ENCODE measurements at regions not wholly inside any gene's neighbourhood (a gene's known extent, or its start where the extent isn't known, plus 50 kb on each side); places are given as distances from the start of the nearest gene placed in this dataset.
"Not testable (repeated sequence)": the region's sequence is repeated elsewhere in the genome, so short reads cannot be mapped to it uniquely, and the experiment has no call there.

- no peak for DNase-seq
Measured at GRCh38 chr1:213324859-213325258, 273.8 kb downstream of the RPS6KC1 start.

DNA sequence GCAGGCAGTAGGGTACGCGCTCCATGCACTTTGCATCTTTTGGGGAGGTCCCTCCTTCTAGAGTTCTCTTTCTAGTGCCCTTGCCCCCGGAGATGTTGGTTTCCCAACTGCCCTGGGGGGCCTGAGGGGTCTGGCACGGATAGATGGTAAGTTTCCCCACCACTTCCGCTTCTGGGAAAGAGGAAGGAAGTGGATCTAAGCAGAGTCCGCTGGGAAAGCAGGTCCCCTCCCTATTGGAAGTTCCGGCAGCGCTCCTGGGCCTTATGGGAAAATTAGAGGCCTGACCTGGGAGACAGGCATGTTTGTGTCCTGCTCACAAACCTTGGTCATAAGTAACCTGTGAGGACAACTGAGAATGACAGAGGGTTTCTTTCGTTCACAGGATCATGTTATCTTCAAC is 274.4 kb downstream of the RPS6KC1 start:
- DNase-seq: no peak

DNA sequence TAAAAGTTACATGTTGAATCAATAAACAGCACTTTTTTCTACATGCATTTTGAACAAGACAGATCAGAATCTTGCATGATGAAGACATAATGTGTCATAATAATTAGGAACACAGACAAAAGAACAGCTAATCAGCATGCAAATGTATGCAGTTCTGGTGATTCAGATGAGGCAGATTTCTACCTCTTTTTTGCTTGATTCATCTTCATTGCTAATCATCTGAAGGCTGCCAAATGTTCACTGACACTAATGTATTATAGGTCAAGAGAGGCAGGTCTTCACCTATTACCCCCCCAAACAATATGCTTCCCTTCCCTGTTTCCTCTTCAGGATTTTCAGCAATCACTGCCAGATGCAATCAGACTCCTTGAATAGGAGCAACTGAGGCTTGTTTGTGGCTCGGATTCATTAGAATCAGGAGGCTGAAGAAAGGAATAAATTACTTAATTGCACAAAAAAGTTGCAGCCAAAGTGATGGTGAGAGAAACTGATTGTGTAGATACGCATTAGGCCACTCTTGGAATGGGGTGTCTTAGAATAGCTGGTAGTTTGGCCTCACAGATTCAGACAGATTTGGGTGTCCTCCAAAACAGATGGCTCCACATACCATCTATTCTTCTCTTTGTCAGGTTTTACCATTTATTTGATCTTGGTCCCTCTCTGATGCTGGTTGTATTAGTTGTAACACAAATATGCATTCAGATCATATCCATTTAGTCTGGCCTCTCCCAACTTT is 275.4 kb downstream of the RPS6KC1 start:
- no peak for DNase-seq

GRCh38 chr1:213327017-213327667 is 276.1 kb downstream of the RPS6KC1 start:
- no peak for DNase-seq

DNA sequence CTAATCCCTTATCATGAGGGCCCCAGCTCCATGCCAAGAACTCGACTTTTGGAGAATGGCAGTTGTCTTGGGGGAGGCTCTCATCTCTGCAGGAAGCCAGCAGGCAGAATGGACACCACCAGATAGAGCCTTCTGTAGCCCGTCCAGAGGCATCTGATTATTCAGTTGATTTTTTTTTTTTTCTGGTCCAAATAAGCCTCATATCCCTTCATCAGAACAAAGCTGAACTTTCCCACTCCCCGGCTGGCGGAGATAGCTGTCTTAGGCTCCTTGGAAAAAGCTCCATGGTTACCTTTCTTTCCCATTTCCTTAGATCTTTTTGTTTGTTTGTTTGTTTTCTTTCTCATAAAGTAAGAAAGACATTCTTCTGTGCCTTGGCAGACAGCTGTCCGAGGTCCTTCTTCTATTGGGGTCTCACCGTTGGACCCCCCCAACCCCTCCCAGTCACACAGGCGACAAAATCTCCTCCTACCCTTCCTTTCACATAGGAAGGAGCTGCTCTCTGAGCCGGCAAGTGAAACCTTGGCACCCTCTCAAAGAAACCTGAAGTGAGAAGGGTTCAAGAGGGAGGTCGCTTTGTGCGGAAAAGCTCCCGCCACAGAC is 278.5 kb downstream of the RPS6KC1 start:
- DNase-seq: no peak

GRCh38 chr1:213330281-213330680 is 279.2 kb downstream of the RPS6KC1 start:
- no peak for DNase-seq

DNA sequence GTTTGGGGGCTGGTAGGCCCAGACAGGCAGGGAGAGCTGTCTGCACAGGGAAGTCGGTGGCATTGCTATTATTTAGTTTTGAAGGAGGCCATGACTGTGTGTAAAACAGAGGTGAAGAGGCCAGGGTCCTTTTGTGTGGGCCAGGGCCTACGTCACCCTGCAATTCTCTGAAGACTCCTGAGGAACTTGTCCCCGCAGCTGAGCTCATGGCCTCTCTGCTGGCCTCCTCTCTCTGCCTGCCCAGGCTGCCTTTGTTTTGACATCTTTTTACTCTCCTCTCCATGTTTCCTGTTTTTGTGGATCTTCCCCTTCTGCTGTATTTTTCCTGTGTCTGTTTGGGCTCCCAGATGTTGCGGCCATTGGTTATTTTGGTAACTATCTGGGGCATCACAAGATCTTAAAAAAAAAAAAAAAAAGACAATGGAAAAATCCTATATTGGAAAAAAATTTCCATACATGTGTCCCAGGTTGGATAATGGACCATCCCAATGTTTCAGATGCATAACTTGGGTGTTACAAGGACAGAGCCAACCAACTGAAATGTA is 280.7 kb downstream of the RPS6KC1 start:
- no peak for DNase-seq

- DNase-seq: no peak
Measured at GRCh38 chr1:213332491-213332890, 281.4 kb downstream of the RPS6KC1 start.

- DNase-seq: no peak
Measured at GRCh38 chr1:213333121-213333520, 282.1 kb downstream of the RPS6KC1 start.

- DNase-seq: no peak
Measured at GRCh38 chr1:213335084-213335483, 284.0 kb downstream of the RPS6KC1 start.

GRCh38 chr1:213337025-213337678 is 286.1 kb downstream of the RPS6KC1 start:
- DNase-seq: no peak

- DNase-seq: no peak
Measured at GRCh38 chr1:213340593-213340992, 289.6 kb downstream of the RPS6KC1 start.

GRCh38 chr1:213345621-213346020 is 294.6 kb downstream of the RPS6KC1 start:
- no peak for DNase-seq

DNA sequence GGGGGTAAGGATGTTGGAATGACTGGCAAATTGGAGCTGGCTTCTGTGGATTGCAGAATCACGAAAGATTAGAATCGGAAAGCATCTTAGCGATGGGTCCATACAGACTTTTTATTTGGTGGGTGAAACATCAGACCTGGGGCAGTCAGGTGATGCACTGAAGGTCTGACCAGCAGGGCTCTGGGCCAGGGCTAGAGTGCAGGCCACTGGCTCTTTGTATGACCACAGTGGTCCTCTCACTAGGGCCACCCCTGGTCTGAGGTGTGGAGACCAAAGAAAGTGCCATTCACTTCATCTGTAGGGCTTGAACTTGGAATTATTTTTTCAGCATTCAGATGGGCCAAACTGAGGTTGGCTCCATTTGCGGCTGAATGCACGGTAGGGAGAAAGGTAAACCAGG is 306.4 kb downstream of the RPS6KC1 start:
- DNase-seq: no peak

GRCh38 chr1:213358368-213358767 is 307.3 kb downstream of the RPS6KC1 start:
- DNase-seq: not testable (repeated sequence)

DNA sequence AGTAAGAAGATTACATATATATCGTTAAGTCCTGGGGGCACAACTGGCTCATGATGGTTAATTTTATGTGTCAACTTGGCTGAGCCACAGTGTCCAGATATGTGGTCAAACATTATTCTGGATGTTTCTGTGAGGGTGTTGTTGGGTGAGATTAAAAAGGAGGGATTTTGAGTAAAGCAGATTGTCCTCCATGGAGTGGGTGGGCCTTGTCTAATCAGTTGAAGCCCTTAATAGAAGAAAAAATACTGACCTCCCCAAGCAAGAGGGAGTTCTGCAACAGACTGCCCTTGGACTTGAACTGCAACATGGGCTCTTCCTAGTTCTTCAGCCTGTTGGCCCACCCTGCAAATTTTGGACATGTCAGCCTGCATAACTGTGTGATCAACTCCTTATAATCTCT is 311.6 kb downstream of the RPS6KC1 start:
- DNase-seq: no peak

GRCh38 chr1:213366141-213366831 is 315.2 kb downstream of the RPS6KC1 start:
- no peak for DNase-seq

GRCh38 chr1:213369465-213369864 is 318.4 kb downstream of the RPS6KC1 start:
- no peak for DNase-seq

GRCh38 chr1:213370523-213370922 is 319.5 kb downstream of the RPS6KC1 start:
- DNase-seq: no peak

GRCh38 chr1:213371525-213371846 is 320.4 kb downstream of the RPS6KC1 start:
- DNase-seq: no peak

GRCh38 chr1:213371847-213372619 is 321.0 kb downstream of the RPS6KC1 start:
- DNase-seq: no peak

DNA sequence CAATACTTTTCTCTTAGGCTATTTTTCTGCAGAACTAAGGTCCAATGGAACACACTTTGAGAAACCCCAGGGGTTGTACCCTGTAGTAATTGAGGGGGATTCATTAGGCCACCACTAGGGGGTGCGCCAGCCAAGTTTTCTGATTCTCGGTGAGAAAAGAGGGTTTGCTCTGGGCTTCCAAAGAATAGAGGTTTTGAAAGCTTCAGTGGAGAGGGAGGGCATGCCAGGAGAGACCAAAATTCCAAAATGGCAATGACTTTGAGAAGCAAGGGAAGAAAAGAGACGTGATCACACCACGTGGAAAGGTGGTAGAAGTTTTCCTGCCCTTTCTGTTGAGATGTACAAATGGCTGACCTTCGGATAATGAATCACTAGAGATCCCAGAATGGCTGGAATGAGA is 323.3 kb downstream of the RPS6KC1 start:
- DNase-seq: peak; percentile 61
